ENCODE measurements at regions not wholly inside any gene's neighbourhood (a gene's known extent, or its start where the extent isn't known, plus 50 kb on each side); places are given as distances from the start of the nearest gene placed in this dataset.

DNA sequence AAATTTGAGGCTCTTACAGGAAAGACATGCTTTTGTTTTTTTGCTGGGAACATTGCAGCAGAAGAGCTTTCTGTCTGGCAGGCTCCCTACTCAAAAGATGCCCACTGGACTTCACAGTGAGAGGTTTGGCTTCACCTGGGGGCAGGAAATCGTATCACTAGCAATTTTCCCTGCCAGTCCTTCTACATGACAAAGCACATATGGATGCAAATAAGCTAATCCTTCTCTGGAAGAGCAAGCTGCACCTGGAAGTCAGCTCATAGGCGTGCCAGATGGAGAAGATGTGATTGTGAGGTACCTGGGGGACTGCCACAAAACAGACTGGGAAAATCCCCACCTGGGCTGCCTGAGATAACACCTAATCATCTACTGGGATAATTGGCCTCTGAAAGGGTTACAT is 195.0 kb upstream of the CPHXL start:
- Histone ChIP-seq H3K79me2 (replicated peaks; ENCODE audit: insufficient read depth, low read length) (no peaks in the 10 kb centered on the region), H3K9ac (ENCODE audit: low read length) (no peak overlapping the region), H3K4me2 (ENCODE audit: low read length) (no peak overlapping the region), H3K27me3 (ENCODE audit: insufficient read depth, low read depth, low read length) (no peaks in the 10 kb centered on the region), H3F3A (ENCODE audit: insufficient read depth, low read length, poor library complexity, severe bottlenecking) (no peaks in the 10 kb centered on the region), H3K9me3 (ENCODE audit: low read length) (no peaks in the 10 kb centered on the region), H2AFZ (ENCODE audit: low read depth, low read length) (no peak overlapping the region), H3K27ac (ENCODE audit: low read length) (no peak overlapping the region), H3K4me3 (ENCODE audit: low read length) (no peak overlapping the region), H3K36me3 (ENCODE audit: insufficient read depth, low read length) (no peaks in the 10 kb centered on the region), H3K9me2 (ENCODE audit: insufficient read depth, low read length) (no peaks in the 10 kb centered on the region), H4K20me1 (ENCODE audit: insufficient read depth) (no peaks in the 10 kb centered on the region)
- TF ChIP-seq MXI1 (conservative IDR thresholded peaks at IDR 0.05; ENCODE audit: poor library complexity, severe bottlenecking): no peak
- TF ChIP-seq, protein P1, sequence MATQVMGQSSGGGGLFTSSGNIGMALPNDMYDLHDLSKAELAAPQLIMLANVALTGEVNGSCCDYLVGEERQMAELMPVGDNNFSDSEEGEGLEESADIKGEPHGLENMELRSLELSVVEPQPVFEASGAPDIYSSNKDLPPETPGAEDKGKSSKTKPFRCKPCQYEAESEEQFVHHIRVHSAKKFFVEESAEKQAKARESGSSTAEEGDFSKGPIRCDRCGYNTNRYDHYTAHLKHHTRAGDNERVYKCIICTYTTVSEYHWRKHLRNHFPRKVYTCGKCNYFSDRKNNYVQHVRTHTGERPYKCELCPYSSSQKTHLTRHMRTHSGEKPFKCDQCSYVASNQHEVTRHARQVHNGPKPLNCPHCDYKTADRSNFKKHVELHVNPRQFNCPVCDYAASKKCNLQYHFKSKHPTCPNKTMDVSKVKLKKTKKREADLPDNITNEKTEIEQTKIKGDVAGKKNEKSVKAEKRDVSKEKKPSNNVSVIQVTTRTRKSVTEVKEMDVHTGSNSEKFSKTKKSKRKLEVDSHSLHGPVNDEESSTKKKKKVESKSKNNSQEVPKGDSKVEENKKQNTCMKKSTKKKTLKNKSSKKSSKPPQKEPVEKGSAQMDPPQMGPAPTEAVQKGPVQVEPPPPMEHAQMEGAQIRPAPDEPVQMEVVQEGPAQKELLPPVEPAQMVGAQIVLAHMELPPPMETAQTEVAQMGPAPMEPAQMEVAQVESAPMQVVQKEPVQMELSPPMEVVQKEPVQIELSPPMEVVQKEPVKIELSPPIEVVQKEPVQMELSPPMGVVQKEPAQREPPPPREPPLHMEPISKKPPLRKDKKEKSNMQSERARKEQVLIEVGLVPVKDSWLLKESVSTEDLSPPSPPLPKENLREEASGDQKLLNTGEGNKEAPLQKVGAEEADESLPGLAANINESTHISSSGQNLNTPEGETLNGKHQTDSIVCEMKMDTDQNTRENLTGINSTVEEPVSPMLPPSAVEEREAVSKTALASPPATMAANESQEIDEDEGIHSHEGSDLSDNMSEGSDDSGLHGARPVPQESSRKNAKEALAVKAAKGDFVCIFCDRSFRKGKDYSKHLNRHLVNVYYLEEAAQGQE (IDR thresholded peaks at IDR 0.05; ENCODE audit: borderline replicate concordance): no peak
- TF ChIP-seq EZH2 (IDR thresholded peaks at IDR 0.05; ENCODE audit: borderline replicate concordance, insufficient read depth, low read length, poor library complexity, severe bottlenecking): no peak
- no peak for TF ChIP-seq SMC3 (conservative IDR thresholded peaks at IDR 0.05; ENCODE audit: poor library complexity)
- TF ChIP-seq TAF1 (IDR thresholded peaks at IDR 0.05; ENCODE audit: low read depth): no peak
- TF ChIP-seq, protein P2, sequence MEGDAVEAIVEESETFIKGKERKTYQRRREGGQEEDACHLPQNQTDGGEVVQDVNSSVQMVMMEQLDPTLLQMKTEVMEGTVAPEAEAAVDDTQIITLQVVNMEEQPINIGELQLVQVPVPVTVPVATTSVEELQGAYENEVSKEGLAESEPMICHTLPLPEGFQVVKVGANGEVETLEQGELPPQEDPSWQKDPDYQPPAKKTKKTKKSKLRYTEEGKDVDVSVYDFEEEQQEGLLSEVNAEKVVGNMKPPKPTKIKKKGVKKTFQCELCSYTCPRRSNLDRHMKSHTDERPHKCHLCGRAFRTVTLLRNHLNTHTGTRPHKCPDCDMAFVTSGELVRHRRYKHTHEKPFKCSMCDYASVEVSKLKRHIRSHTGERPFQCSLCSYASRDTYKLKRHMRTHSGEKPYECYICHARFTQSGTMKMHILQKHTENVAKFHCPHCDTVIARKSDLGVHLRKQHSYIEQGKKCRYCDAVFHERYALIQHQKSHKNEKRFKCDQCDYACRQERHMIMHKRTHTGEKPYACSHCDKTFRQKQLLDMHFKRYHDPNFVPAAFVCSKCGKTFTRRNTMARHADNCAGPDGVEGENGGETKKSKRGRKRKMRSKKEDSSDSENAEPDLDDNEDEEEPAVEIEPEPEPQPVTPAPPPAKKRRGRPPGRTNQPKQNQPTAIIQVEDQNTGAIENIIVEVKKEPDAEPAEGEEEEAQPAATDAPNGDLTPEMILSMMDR (IDR thresholded peaks at IDR 0.05; ENCODE audit: poor library complexity, severe bottlenecking): no peak
- TF ChIP-seq EP300 (conservative IDR thresholded peaks at IDR 0.05; ENCODE audit: poor library complexity, severe bottlenecking): no peak
- no peak for TF ChIP-seq POLR2AphosphoS5 (IDR thresholded peaks at IDR 0.05)
- no peak for TF ChIP-seq RAD21 (conservative IDR thresholded peaks at IDR 0.05)

DNA sequence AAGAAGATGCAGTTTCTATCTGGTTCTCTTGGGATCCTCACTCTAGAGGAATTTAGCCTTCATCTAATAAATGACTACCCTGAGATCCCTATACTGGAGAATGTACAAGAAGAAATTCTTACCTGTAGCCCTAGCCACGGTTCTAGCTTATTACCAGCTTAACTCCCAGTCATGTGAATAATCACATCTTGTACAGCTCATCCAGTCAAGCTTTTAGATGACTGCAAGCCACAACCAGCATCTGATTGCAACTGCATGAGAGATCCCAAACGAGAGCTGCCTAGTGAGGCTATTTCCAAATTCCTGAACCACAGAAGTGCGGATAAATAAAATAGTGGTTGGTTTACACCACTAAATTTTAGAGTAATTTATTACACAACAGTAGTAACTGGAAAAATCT is 196.0 kb upstream of the CPHXL start:
- no peak overlapping the region for H2AFZ ChIP-seq (ENCODE audit: low read depth, low read length)
- H4K20me1 ChIP-seq (ENCODE audit: insufficient read depth): no peaks in the 10 kb centered on the region
- H3F3A ChIP-seq (ENCODE audit: insufficient read depth, low read length, poor library complexity, severe bottlenecking): no peaks in the 10 kb centered on the region
- H3K27ac ChIP-seq (ENCODE audit: low read length): no peak overlapping the region
- no peaks in the 10 kb centered on the region for H3K79me2 ChIP-seq (replicated peaks; ENCODE audit: insufficient read depth, low read length)
- H3K9me2 ChIP-seq (ENCODE audit: insufficient read depth, low read length): no peaks in the 10 kb centered on the region
- no peaks in the 10 kb centered on the region for H3K27me3 ChIP-seq (ENCODE audit: insufficient read depth, low read depth, low read length)
- no peak overlapping the region for H3K4me2 ChIP-seq (ENCODE audit: low read length)
- H3K4me3 ChIP-seq (ENCODE audit: low read length): no peak overlapping the region
- H3K9ac ChIP-seq (ENCODE audit: low read length): no peak overlapping the region
- no peaks in the 10 kb centered on the region for H3K36me3 ChIP-seq (ENCODE audit: insufficient read depth, low read length)
- TF ChIP-seq, protein P2 (IDR thresholded peaks at IDR 0.05; ENCODE audit: poor library complexity, severe bottlenecking): no peak
- no peak for TF ChIP-seq POLR2AphosphoS5 (IDR thresholded peaks at IDR 0.05)
- no peak for TF ChIP-seq MXI1 (conservative IDR thresholded peaks at IDR 0.05; ENCODE audit: poor library complexity, severe bottlenecking)
- no peak for TF ChIP-seq RAD21 (conservative IDR thresholded peaks at IDR 0.05)
- TF ChIP-seq EZH2 (IDR thresholded peaks at IDR 0.05; ENCODE audit: borderline replicate concordance, insufficient read depth, low read length, poor library complexity, severe bottlenecking): no peak
- TF ChIP-seq, protein P1 (IDR thresholded peaks at IDR 0.05; ENCODE audit: borderline replicate concordance): no peak
- no peak for TF ChIP-seq TAF1 (IDR thresholded peaks at IDR 0.05; ENCODE audit: low read depth)
- TF ChIP-seq SMC3 (conservative IDR thresholded peaks at IDR 0.05; ENCODE audit: poor library complexity): no peak
- TF ChIP-seq EP300 (conservative IDR thresholded peaks at IDR 0.05; ENCODE audit: poor library complexity, severe bottlenecking): no peak
- no peaks in the 10 kb centered on the region for H3K9me3 ChIP-seq (ENCODE audit: low read length)

All from neural cell (in vitro differentiated cells).